ENCODE measurements at regions not wholly inside any gene's neighbourhood (a gene's known extent, or its start where the extent isn't known, plus 50 kb on each side); places are given as distances from the start of the nearest gene placed in this dataset.

- Histone ChIP-seq H4K20me1 (ENCODE audit: insufficient read depth, low read length, poor library complexity, severe bottlenecking) (no peaks in the 10 kb centered on the region), H3K4me2 (ENCODE audit: low read depth, low read length, poor library complexity, severe bottlenecking) (no peak overlapping the region), H3K79me2 (ENCODE audit: insufficient read depth, low read length) (no peaks in the 10 kb centered on the region), H3K9ac (ENCODE audit: low read depth, low read length, poor library complexity, severe bottlenecking) (no peak overlapping the region), H3K9me3 (ENCODE audit: insufficient read depth, low read depth, low read length) (0 out of 2 replicates have a peak, but pooled peaks cover 6% of the 10 kb centered on the region), H2AFZ (ENCODE audit: low read length) (no peak overlapping the region), H3K9me2 (replicated peaks; ENCODE audit: low read depth, low read length) (no peaks in the 10 kb centered on the region), H3F3A (ENCODE audit: low read depth) (no peaks in the 10 kb centered on the region), H3K4me1 (ENCODE audit: insufficient read depth, low read length, poor library complexity, severe bottlenecking) (no peaks in the 10 kb centered on the region), H3K27me3 (ENCODE audit: insufficient read depth, low read length, poor library complexity, severe bottlenecking) (no peaks in the 10 kb centered on the region), H3K4me3 (ENCODE audit: low read length, poor library complexity, severe bottlenecking) (no peak overlapping the region), H3K36me3 (ENCODE audit: insufficient read depth, low read length) (no peaks in the 10 kb centered on the region)
- TF ChIP-seq EZH2phosphoT487 (IDR thresholded peaks at IDR 0.05; ENCODE audit: borderline replicate concordance), result no peak
- no peak for TF ChIP-seq CTCF (conservative IDR thresholded peaks at IDR 0.05; ENCODE audit: low read length)
Observed at GRCh38 chr11:28849053-28849452, 740.9 kb downstream of the METTL15 start.

- Histone ChIP-seq H3K27me3 (ENCODE audit: insufficient read depth, low read length, poor library complexity, severe bottlenecking) (no peaks in the 10 kb centered on the region), H3F3A (ENCODE audit: low read depth) (no peaks in the 10 kb centered on the region), H3K4me2 (ENCODE audit: low read depth, low read length, poor library complexity, severe bottlenecking) (no peak overlapping the region), H3K9ac (ENCODE audit: low read depth, low read length, poor library complexity, severe bottlenecking) (no peak overlapping the region), H3K4me3 (ENCODE audit: low read length, poor library complexity, severe bottlenecking) (no peak overlapping the region), H3K9me3 (ENCODE audit: insufficient read depth, low read depth, low read length) (no peaks in the 10 kb centered on the region), H4K20me1 (ENCODE audit: insufficient read depth, low read length, poor library complexity, severe bottlenecking) (no peaks in the 10 kb centered on the region), H3K79me2 (ENCODE audit: insufficient read depth, low read length) (no peaks in the 10 kb centered on the region), H3K9me2 (replicated peaks; ENCODE audit: low read depth, low read length) (no peaks in the 10 kb centered on the region), H3K36me3 (ENCODE audit: insufficient read depth, low read length) (no peaks in the 10 kb centered on the region), H2AFZ (ENCODE audit: low read length) (no peak overlapping the region), H3K4me1 (ENCODE audit: insufficient read depth, low read length, poor library complexity, severe bottlenecking) (no peaks in the 10 kb centered on the region)
- TF ChIP-seq EZH2phosphoT487 (IDR thresholded peaks at IDR 0.05; ENCODE audit: borderline replicate concordance), result no peak
- no peak for TF ChIP-seq CTCF (conservative IDR thresholded peaks at IDR 0.05; ENCODE audit: low read length)
Observed at GRCh38 chr11:28842716-28843115, 734.5 kb downstream of the METTL15 start.

GRCh38 chr11:28838741-28839140 is 730.6 kb downstream of the METTL15 start:
- Histone ChIP-seq H3K4me1 (ENCODE audit: insufficient read depth, low read length, poor library complexity, severe bottlenecking) (no peaks in the 10 kb centered on the region), H2AFZ (ENCODE audit: low read length) (no peak overlapping the region), H3K27me3 (ENCODE audit: insufficient read depth, low read length, poor library complexity, severe bottlenecking) (no peaks in the 10 kb centered on the region), H3F3A (ENCODE audit: low read depth) (no peaks in the 10 kb centered on the region), H4K20me1 (ENCODE audit: insufficient read depth, low read length, poor library complexity, severe bottlenecking) (no peaks in the 10 kb centered on the region), H3K9me2 (replicated peaks; ENCODE audit: low read depth, low read length) (no peaks in the 10 kb centered on the region), H3K79me2 (ENCODE audit: insufficient read depth, low read length) (no peaks in the 10 kb centered on the region), H3K4me2 (ENCODE audit: low read depth, low read length, poor library complexity, severe bottlenecking) (no peak overlapping the region), H3K4me3 (ENCODE audit: low read length, poor library complexity, severe bottlenecking) (no peak overlapping the region), H3K9ac (ENCODE audit: low read depth, low read length, poor library complexity, severe bottlenecking) (no peak overlapping the region), H3K9me3 (ENCODE audit: insufficient read depth, low read depth, low read length) (no peaks in the 10 kb centered on the region; the same call in 1 of the 2 replicates), H3K36me3 (ENCODE audit: insufficient read depth, low read length) (no peaks in the 10 kb centered on the region)
- TF ChIP-seq CTCF (conservative IDR thresholded peaks at IDR 0.05; ENCODE audit: low read length) (no peak), EZH2phosphoT487 (IDR thresholded peaks at IDR 0.05; ENCODE audit: borderline replicate concordance) (no peak)

Data from Loucy (cell line).